ENCODE measurements at regions not wholly inside any gene's neighbourhood (a gene's known extent, or its start where the extent isn't known, plus 50 kb on each side); places are given as distances from the start of the nearest gene placed in this dataset.
"Not testable (repeated sequence)": the region's sequence is repeated elsewhere in the genome, so short reads cannot be mapped to it uniquely, and the experiment has no call there.

DNA sequence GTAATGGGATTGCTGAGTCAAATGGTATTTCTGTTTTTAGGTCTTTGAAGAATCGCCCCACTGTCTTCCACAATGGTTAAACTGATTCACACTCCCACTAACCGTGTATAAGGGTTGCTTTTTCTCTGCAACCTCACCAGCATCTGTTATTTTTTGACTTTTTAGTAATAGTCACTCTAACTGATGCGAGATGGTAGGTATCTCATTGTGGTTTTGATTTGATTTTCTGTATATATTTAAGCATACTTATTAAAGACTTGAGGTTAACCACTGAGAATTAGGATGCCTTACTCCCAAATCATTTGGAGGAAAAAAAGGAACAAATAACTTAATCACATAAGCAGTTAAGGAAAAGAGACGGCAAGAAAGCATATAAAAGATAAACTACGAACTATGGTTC is 181.6 kb upstream of the FST start:
- TF ChIP-seq ZFX (IDR thresholded peaks at IDR 0.05), result no peak
- TF ChIP-seq, protein P1, sequence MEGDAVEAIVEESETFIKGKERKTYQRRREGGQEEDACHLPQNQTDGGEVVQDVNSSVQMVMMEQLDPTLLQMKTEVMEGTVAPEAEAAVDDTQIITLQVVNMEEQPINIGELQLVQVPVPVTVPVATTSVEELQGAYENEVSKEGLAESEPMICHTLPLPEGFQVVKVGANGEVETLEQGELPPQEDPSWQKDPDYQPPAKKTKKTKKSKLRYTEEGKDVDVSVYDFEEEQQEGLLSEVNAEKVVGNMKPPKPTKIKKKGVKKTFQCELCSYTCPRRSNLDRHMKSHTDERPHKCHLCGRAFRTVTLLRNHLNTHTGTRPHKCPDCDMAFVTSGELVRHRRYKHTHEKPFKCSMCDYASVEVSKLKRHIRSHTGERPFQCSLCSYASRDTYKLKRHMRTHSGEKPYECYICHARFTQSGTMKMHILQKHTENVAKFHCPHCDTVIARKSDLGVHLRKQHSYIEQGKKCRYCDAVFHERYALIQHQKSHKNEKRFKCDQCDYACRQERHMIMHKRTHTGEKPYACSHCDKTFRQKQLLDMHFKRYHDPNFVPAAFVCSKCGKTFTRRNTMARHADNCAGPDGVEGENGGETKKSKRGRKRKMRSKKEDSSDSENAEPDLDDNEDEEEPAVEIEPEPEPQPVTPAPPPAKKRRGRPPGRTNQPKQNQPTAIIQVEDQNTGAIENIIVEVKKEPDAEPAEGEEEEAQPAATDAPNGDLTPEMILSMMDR (conservative IDR thresholded peaks at IDR 0.05), result no peak
- no peak overlapping the region for H3K27ac ChIP-seq

DNA sequence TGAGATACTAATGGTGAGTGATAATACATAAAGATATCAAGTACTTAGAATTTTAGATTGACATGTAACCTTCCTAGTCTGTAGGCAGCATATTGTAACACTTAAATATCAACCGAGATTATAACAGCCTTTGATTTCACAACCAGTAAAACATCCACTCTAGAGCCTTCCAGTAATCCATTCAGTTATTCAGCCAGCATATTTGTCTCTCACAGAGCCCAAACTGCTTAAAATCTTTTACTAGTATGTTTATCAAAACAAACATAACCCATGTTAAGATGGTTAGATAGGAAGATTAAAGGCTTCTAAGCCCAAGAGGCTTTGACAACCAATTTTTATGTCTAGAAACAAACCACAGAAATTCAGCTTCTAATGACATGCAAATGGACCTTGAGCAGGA is 177.9 kb upstream of the FST start:
- TF ChIP-seq, protein P1 (conservative IDR thresholded peaks at IDR 0.05), result no peak
- no peak for TF ChIP-seq ZFX (IDR thresholded peaks at IDR 0.05)
- H3K27ac ChIP-seq, result no peak overlapping the region

DNA sequence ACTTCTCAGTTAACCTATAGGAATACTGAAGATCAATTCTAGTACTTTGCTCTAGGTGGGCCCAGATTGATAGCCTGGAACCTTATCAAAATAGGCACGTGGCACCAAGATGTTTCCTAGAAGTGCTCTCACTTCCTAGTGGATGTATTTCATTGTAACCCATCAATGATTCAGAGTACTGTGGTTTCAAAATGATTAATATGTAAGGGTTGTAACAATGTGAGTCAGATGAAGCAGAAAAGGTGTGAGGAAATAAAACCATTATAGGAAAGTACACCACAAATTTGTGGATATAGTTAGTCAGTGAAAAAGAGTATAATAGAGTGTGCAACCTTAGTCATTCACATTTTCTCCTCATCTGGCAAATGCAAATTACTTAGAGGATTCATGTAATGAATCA is 177.3 kb upstream of the FST start:
- no peak for TF ChIP-seq ZFX (IDR thresholded peaks at IDR 0.05)
- TF ChIP-seq, protein P1 (conservative IDR thresholded peaks at IDR 0.05), result no peak
- H3K27ac ChIP-seq, result no peak overlapping the region

DNA sequence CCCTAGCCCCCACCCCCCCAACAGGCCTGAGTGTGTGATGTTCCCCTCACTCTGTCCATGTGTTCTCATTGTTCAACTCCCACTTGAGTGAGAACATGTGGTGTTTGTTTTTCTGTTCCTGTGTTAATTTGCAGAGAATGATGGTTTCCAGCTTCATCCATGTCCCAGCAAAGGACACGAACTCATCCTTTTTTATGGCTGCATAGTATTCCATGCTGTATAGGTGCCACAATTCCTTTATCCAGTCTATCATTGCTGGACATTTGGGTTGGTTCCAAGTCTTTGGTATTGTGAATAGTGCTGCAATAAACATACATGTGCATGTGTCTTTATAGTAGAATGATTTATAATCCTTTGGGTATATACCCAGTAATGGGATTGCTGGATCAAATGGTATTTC is 175.1 kb upstream of the FST start:
- not testable (repeated sequence) for H3K27ac ChIP-seq

DNA sequence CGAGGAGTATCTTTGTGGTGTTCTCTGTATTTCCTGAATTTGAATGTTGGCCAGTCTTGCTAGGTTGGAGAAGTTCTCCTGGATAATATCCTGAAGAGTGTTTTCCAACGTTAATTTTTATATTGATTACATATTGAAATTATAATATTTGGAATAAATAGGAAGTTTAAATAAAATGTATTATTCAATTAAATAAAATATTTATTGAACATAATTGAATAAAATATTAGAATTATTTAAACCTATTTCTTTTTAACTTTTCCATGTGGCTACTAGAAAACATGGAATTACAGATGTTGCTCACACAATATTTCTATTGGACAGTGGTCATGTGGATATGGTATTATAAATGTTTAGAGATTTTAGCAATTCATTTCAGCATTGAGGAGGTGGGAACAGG is 170.8 kb upstream of the FST start:
- TF ChIP-seq ZFX (IDR thresholded peaks at IDR 0.05), result no peak
- H3K27ac ChIP-seq, result no peak overlapping the region

DNA sequence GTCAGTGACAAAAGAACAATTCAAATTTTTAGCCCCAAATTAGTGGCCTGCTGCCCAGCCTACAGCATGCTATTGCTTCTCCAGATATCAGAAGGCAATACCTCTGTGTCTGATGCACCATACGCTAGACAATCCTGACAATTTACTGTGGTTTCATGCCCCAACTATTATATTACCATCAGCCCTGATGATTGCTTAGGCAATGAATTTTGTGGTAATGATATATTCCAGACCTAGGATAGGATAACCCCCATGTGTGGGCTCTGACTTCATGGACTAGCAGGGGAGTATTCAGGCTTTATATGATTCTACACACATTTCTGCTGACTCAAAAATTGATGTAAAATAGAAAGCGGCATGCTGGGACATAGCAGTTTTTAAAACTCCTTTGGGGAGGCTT is 168.7 kb upstream of the FST start:
- TF ChIP-seq, protein P1 (conservative IDR thresholded peaks at IDR 0.05), result no peak
- no peak for TF ChIP-seq ZFX (IDR thresholded peaks at IDR 0.05)
- H3K27ac ChIP-seq, result no peak overlapping the region

DNA sequence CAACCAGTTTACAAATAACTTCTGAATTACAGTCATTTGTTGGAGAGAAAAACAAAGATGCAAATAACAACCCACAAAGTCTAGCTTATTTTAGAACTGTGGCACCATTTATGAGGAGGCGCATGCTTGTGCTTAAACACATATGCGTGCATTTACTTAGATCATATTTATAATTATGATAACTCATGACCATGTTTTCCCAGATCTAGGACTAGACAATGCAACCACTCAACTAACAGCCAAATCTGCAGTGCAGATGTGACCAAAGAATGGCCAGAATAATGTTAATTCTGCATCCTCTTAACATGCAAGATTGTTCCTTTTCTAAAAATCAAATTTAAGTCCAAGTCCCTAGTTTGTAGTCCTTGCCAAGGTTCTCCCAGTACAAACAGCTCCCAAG is 167.3 kb upstream of the FST start:
- H3K27ac ChIP-seq, result no peak overlapping the region
- TF ChIP-seq, protein P1 (conservative IDR thresholded peaks at IDR 0.05), result no peak
- no peak for TF ChIP-seq ZFX (IDR thresholded peaks at IDR 0.05)

DNA sequence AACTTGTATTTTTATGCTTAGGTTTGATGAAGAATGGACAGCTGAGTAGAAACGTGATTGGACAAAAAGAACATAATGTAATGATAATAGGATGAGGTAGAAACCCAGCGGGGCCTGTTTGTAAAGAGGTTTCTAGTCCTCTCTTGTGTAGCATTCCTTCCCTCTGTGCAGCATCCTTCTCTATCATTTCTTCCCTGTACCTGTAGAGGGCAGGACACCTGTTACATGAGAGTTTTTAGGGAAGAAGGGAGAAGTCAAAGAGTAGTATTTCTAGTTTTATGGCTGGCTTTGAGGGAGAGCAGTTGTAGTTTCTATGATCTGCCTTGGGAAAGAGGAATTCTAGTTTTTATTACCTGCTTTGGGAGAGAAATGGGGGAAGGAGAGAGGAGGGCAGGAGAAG is 162.1 kb upstream of the FST start:
- H3K27ac ChIP-seq, result no peak overlapping the region
- TF ChIP-seq ZFX (IDR thresholded peaks at IDR 0.05), result no peak
- TF ChIP-seq, protein P1 (conservative IDR thresholded peaks at IDR 0.05), result peak; percentile 53

DNA sequence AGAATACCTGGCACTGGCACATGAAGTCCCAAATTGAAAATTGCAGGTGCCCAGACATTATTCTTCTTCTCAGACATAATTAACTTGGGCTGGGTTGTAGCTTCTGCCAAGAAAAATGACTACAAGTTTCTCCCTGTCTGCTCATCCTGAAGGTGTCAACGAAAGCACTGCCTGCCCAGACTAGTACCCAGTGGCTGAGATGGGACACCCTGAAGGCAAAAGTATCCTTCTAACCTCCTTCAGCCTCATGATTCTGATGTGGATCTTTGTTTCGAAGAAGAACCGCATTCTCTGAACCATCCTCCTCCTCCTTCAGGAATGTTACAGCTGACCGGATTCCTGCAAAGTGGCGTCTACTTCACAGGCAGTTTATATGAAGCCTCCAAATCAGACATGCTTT is 161.1 kb upstream of the FST start:
- no peak for TF ChIP-seq ZFX (IDR thresholded peaks at IDR 0.05)
- TF ChIP-seq, protein P1 (conservative IDR thresholded peaks at IDR 0.05), result no peak

More for the DNA sequence above, 161.1 kb upstream of the FST start:
- no peak overlapping the region for H3K27ac ChIP-seq

Measured in C4-2B (cell line).